C4-2B (cell line): ENCODE measurements at regions not wholly inside any gene's neighbourhood (a gene's known extent, or its start where the extent isn't known, plus 50 kb on each side); places are given as distances from the start of the nearest gene placed in this dataset.
"Not testable (repeated sequence)": the region's sequence is repeated elsewhere in the genome, so short reads cannot be mapped to it uniquely, and the experiment has no call there.

Source experiments
- H3K27ac ChIP-seq: fragments of 450-650 bp; 2 replicates; pipeline ENCODE4 v1.5.1; 2017
- ZFX ChIP-seq: fragments of 450-650 bp; IDR thresholded peaks from 2 replicates; pipeline ENCODE4 v1.6.1; 2017
- TF ChIP-seq, protein P1 (sequence below): fragments of 450-650 bp; conservative IDR thresholded peaks from 2 replicates; pipeline ENCODE4 v1.5.1; 2017; ENCODE audit warnings: mild to moderate bottlenecking

DNA sequence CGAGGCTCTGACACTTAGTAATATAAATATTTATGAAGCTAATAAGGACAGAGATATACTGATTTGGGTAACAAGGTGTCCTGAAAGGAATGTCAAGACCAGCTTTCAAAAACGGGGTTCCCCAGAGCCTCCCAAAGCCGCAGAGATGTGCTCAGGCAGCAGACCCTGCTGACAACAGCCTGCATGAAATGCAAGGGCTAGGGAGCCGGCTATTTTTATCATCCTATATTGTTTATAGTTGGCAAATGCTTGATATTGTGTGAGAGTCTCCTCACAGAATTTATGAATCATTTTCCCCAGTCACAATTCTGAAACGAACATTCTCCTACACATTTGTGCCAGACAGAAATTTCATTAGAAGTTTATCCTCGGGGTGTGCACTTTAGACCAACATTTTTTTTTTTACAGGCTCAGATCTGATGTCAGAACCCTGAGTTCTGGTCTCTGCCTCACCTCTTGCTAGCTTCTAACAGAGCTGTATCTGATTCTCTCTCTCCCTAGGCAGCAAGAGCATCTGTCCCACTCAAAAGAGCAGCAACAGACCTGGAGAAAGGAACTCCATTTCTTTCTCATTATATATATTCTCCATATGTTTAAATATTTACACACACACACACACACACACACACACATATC, 302.3 kb upstream of the PLD5 start:
- no peak overlapping the region for H3K27ac ChIP-seq
- no peak for TF ChIP-seq ZFX
- TF ChIP-seq, protein P1, sequence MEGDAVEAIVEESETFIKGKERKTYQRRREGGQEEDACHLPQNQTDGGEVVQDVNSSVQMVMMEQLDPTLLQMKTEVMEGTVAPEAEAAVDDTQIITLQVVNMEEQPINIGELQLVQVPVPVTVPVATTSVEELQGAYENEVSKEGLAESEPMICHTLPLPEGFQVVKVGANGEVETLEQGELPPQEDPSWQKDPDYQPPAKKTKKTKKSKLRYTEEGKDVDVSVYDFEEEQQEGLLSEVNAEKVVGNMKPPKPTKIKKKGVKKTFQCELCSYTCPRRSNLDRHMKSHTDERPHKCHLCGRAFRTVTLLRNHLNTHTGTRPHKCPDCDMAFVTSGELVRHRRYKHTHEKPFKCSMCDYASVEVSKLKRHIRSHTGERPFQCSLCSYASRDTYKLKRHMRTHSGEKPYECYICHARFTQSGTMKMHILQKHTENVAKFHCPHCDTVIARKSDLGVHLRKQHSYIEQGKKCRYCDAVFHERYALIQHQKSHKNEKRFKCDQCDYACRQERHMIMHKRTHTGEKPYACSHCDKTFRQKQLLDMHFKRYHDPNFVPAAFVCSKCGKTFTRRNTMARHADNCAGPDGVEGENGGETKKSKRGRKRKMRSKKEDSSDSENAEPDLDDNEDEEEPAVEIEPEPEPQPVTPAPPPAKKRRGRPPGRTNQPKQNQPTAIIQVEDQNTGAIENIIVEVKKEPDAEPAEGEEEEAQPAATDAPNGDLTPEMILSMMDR, result no peak

GRCh38 chr1:242824435-242824834, 299.9 kb upstream of the PLD5 start:
- no peak overlapping the region for H3K27ac ChIP-seq
- no peak for TF ChIP-seq ZFX
- TF ChIP-seq, protein P1, result no peak

DNA sequence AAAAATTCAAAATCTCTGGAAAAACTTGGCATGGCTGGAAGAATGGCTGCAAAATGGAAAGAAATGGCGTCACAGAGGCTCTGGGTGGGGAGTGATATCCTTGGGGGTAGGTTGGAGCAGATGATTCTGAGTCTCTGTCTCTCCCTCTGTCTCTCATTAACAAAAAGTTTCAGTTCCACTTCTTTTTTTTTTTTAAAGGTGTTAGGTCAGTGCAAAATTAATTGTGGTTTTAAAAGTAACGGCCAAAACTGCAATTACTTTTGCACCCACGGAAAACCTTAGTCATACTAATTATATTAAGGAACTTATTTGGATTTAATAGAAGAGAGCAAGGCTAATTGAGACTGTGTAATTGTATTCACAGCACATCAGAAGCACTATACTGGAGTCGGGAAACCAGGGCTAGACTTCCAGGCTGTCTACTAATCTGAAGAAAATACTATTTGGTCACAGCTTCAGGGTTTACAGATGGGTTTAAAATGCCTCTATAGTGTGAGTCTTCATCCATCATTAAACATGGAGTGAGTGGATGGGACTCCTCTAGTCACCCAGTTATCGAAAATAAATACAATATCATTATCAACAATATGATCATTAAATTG, 289.1 kb upstream of the PLD5 start:
- no peak overlapping the region for H3K27ac ChIP-seq
- no peak for TF ChIP-seq ZFX
- TF ChIP-seq, protein P1, result no peak

GRCh38 chr1:242811092-242811840, 286.8 kb upstream of the PLD5 start:
- H3K27ac ChIP-seq, result no peak overlapping the region
- TF ChIP-seq, protein P1, result no peak
- no peak for TF ChIP-seq ZFX

DNA sequence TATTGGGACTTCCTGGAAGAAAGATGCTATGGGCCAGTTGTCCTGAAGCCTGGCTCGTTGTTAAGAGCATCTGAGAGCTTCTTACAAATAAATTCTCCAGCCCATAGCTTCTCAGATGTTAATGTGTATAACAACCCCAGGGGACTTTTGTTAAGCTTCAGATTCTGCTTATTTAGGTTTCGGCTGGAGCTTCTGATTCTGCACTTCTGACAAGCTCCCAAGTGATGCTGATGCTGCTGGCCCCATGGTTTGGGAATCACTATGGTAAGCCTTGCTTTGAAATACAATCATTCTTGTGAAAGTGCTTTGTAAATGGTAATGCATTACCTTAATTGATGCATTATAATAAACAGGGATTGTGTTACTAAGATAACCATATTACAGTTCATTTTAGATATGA, 281.8 kb upstream of the PLD5 start:
- TF ChIP-seq, protein P1, result no peak
- TF ChIP-seq ZFX, result no peak
- no peak overlapping the region for H3K27ac ChIP-seq

GRCh38 chr1:242805360-242805759, 280.9 kb upstream of the PLD5 start:
- H3K27ac ChIP-seq, result not testable (repeated sequence)

GRCh38 chr1:242802973-242803372, 278.5 kb upstream of the PLD5 start:
- no peak overlapping the region for H3K27ac ChIP-seq
- TF ChIP-seq, protein P1, result no peak
- no peak for TF ChIP-seq ZFX
